A673 (cell line): ENCODE measurements at regions not wholly inside any gene's neighbourhood (a gene's known extent, or its start where the extent isn't known, plus 50 kb on each side); places are given as distances from the start of the nearest gene placed in this dataset.

Source experiments
- EZH2 ChIP-seq: fragments of 200-600 bp; sonication (generic); IDR thresholded peaks from 2 replicates; pipeline ENCODE4 v1.6.1; 2017; ENCODE audit warnings: borderline replicate concordance, low read depth, mild to moderate bottlenecking, mixed read lengths, antibody characterized with exemption, low read length; ENCODE audit not compliant: poor library complexity, severe bottlenecking
- TF ChIP-seq, protein P1 (sequence below): fragments of 300-800, 200-600 bp; sonication (generic); conservative IDR thresholded peaks from 2 replicates; pipeline ENCODE4 v1.5.1; 2017; ENCODE audit warnings: low read depth, mild to moderate bottlenecking, antibody characterized with exemption, low read length, moderate library complexity, mixed read lengths

DNA sequence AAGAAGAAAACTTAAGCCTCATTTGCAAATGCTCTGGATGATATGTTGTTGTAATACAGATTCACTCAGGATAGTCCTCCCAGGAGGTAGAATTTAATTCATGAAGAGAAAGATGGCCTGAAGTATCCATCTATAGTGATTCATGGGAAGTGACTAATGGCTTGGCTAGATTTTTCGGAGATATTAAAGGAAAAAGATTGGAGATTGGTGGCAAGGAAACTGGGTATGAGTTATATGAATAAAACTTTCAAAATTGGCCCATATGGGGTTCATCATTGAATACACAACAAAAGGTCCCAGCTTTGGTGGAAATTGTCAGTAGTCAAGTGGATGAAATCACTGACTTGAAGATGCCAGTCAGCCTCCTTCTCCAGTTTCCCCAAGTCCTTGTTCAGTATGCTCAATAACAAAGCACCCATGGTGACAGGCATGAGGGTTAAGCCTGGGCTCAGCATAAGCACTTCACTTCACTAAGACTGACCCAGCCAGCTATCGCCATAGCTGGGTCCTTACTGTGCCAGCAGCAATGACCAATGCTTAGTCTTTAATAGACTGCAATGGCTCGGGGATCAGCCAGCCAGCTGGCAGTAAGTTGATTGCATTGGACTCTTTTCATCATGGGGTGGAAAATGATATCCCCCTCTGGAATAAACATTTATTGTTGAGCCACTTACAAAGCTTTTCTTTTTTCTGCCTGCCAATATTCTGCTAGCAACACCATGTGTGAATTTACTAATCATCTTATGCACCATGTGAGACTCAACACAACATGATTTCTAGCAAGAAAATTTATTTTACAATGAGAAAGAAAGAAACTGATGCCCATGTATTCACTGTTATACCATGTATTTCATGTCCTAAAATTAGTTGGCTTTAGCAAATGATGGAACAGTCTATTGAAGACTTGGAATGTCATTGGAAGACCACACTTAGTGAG is 176.6 kb upstream of the TACR1 start:
- TF ChIP-seq EZH2, result no peak
- TF ChIP-seq, protein P1, sequence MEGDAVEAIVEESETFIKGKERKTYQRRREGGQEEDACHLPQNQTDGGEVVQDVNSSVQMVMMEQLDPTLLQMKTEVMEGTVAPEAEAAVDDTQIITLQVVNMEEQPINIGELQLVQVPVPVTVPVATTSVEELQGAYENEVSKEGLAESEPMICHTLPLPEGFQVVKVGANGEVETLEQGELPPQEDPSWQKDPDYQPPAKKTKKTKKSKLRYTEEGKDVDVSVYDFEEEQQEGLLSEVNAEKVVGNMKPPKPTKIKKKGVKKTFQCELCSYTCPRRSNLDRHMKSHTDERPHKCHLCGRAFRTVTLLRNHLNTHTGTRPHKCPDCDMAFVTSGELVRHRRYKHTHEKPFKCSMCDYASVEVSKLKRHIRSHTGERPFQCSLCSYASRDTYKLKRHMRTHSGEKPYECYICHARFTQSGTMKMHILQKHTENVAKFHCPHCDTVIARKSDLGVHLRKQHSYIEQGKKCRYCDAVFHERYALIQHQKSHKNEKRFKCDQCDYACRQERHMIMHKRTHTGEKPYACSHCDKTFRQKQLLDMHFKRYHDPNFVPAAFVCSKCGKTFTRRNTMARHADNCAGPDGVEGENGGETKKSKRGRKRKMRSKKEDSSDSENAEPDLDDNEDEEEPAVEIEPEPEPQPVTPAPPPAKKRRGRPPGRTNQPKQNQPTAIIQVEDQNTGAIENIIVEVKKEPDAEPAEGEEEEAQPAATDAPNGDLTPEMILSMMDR, result no peak
